Peyer's patch (tissue), 4 donors: ENCODE measurements at regions not wholly inside any gene's neighbourhood (a gene's known extent, or its start where the extent isn't known, plus 50 kb on each side); places are given as distances from the start of the nearest gene placed in this dataset.

Experiments
- CTCF ChIP-seq, 6 experiments: fragments of 450-650 bp in 4 of 6; fragments of 200-600 bp in 2 of 6; sonication (generic) in 1 of 6; IDR thresholded peaks; one replicate each; pipeline ENCODE4 v1.5.1; 2017 to 2019; ENCODE audit warnings: antibody characterized with exemption in 6 of 6, mild to moderate bottlenecking in 3 of 6, moderate library complexity in 1 of 6
- POLR2A ChIP-seq, 2 donors: fragments of 450-650 bp; IDR thresholded peaks; one replicate each; pipeline ENCODE4 v1.5.1; 2017; ENCODE audit warnings: antibody characterized with exemption in 2 of 2, mild to moderate bottlenecking in 2 of 2, moderate library complexity in 2 of 2

DNA sequence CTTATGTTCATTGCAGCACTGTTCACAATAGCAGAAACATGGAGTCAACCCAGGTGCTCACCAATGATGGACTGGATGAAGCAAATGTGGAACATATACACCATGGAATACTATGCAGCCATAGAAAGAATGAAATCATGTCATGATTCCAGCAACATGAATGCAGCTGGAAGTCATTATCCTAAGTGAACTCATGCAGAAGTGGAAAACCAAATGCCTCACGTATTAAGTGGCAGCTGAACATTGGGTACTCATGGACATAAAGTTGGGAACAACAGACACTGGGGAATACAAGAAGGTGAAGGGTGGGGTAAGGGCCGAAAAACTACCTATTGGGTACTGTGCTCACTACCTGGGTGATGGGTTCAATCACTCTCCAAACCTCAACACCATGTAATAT lies 915.9 kb downstream of the UQCRFS1 start:
- no peak for TF ChIP-seq CTCF (IDR thresholded peaks at IDR 0.05)
- no peak for TF ChIP-seq POLR2A (IDR thresholded peaks at IDR 0.05)
